ENCODE measurements at regions not wholly inside any gene's neighbourhood (a gene's known extent, or its start where the extent isn't known, plus 50 kb on each side); places are given as distances from the start of the nearest gene placed in this dataset.

- BruUV-seq (replicated peaks) = no TSS peak
- no peaks in the 10 kb centered on the region for H3K9me3 ChIP-seq (ENCODE audit: low read depth, low read length, poor library complexity, severe bottlenecking)
- TF ChIP-seq CTCF (conservative IDR thresholded peaks at IDR 0.05; ENCODE audit: low read depth, low read length) (no peak), EZH2 (IDR thresholded peaks at IDR 0.05; ENCODE audit: borderline replicate concordance, low read depth, low read length, poor library complexity, severe bottlenecking) (no peak)
- POLR2A ChIA-PET (ENCODE audit: low non-redundant PET) = no interaction called here
- H3K4me1 ChIP-seq (ENCODE audit: insufficient read depth, low read length, poor library complexity, severe bottlenecking) = no peaks in the 10 kb centered on the region
- intact Hi-C loops (cut with micrococcal nuclease; ENCODE audit: unreplicated experiment) = no loop called here
- no peak for DNase-seq (ENCODE audit: low spot score)
- no peak overlapping the region for H3K4me3 ChIP-seq (ENCODE audit: low read depth, low read length, poor library complexity, severe bottlenecking)
- CTCF ChIA-PET = no interaction called here
- H3K27ac ChIP-seq (ENCODE audit: low read depth, low read length, poor library complexity, severe bottlenecking) = no peak overlapping the region
- H3K27me3 ChIP-seq (replicated peaks; ENCODE audit: insufficient read depth, low read depth, low read length, poor library complexity) = no peaks in the 10 kb centered on the region
- no peaks in the 10 kb centered on the region for H3K36me3 ChIP-seq (ENCODE audit: insufficient read depth, low read length, poor library complexity, severe bottlenecking)
Measured at GRCh38 chr1:14020006-14020405, 320.0 kb downstream of the PRDM2 start.

GRCh38 chr1:14027099-14027498, 327.1 kb downstream of the PRDM2 start:
- no peak overlapping the region for H3K4me3 ChIP-seq (ENCODE audit: low read depth, low read length, poor library complexity, severe bottlenecking)
- H3K27ac ChIP-seq (ENCODE audit: low read depth, low read length, poor library complexity, severe bottlenecking) = no peak overlapping the region
- no peaks in the 10 kb centered on the region for H3K9me3 ChIP-seq (ENCODE audit: low read depth, low read length, poor library complexity, severe bottlenecking)
- DNase-seq (ENCODE audit: low spot score) = no peak
- TF ChIP-seq EZH2 (IDR thresholded peaks at IDR 0.05; ENCODE audit: borderline replicate concordance, low read depth, low read length, poor library complexity, severe bottlenecking) = no peak
- TF ChIP-seq CTCF (conservative IDR thresholded peaks at IDR 0.05; ENCODE audit: low read depth, low read length) = no peak
- ChIA-PET POLR2A (ENCODE audit: low non-redundant PET) (no interaction called here), CTCF (no interaction called here)
- no TSS peak for BruUV-seq (replicated peaks)
- intact Hi-C loops (cut with micrococcal nuclease; ENCODE audit: unreplicated experiment) = no loop called here
- no peaks in the 10 kb centered on the region for H3K36me3 ChIP-seq (ENCODE audit: insufficient read depth, low read length, poor library complexity, severe bottlenecking)
- no peaks in the 10 kb centered on the region for H3K4me1 ChIP-seq (ENCODE audit: insufficient read depth, low read length, poor library complexity, severe bottlenecking)
- H3K27me3 ChIP-seq (replicated peaks; ENCODE audit: insufficient read depth, low read depth, low read length, poor library complexity) = no peaks in the 10 kb centered on the region

DNA sequence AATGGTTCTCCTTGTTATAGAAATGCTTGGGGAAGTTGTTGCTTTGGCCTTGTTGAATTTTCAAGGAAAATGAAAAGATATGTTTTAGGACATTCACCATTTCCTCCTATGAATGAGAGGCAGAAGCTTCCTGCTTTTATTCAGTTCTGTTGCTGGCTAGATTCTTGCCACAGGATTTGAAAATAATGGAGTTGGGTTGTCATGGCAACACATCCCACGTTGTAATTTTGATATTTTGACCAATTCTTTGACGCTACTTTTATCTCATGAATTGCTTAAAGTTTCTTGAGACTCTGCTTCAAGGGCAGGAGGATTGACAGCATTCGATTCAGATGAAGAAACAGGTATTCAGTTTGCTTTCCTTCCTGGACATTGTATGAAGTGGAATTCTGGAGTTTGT, 331.5 kb downstream of the PRDM2 start:
- CTCF ChIA-PET = no interaction called here
- H3K27me3 ChIP-seq (replicated peaks; ENCODE audit: insufficient read depth, low read depth, low read length, poor library complexity) = no peaks in the 10 kb centered on the region

More for the DNA sequence above, 331.5 kb downstream of the PRDM2 start:
- H3K9me3 ChIP-seq (ENCODE audit: low read depth, low read length, poor library complexity, severe bottlenecking) = peaks cover 7% of the 10 kb centered on the region
- intact Hi-C loops (cut with micrococcal nuclease; ENCODE audit: unreplicated experiment) = no loop called here
- no peaks in the 10 kb centered on the region for H3K36me3 ChIP-seq (ENCODE audit: insufficient read depth, low read length, poor library complexity, severe bottlenecking)
- POLR2A ChIA-PET (ENCODE audit: low non-redundant PET) = no interaction called here
- no TSS peak for BruUV-seq (replicated peaks)
- no peak for TF ChIP-seq CTCF (conservative IDR thresholded peaks at IDR 0.05; ENCODE audit: low read depth, low read length)
- no peak for TF ChIP-seq EZH2 (IDR thresholded peaks at IDR 0.05; ENCODE audit: borderline replicate concordance, low read depth, low read length, poor library complexity, severe bottlenecking)
- no peak for DNase-seq (ENCODE audit: low spot score)
- no peak overlapping the region for H3K27ac ChIP-seq (ENCODE audit: low read depth, low read length, poor library complexity, severe bottlenecking)
- no peak overlapping the region for H3K4me3 ChIP-seq (ENCODE audit: low read depth, low read length, poor library complexity, severe bottlenecking)
- no peaks in the 10 kb centered on the region for H3K4me1 ChIP-seq (ENCODE audit: insufficient read depth, low read length, poor library complexity, severe bottlenecking)

Measured in A673 (cell line).